ENCODE measurements at regions not wholly inside any gene's neighbourhood (a gene's known extent, or its start where the extent isn't known, plus 50 kb on each side); places are given as distances from the start of the nearest gene placed in this dataset.

DNA sequence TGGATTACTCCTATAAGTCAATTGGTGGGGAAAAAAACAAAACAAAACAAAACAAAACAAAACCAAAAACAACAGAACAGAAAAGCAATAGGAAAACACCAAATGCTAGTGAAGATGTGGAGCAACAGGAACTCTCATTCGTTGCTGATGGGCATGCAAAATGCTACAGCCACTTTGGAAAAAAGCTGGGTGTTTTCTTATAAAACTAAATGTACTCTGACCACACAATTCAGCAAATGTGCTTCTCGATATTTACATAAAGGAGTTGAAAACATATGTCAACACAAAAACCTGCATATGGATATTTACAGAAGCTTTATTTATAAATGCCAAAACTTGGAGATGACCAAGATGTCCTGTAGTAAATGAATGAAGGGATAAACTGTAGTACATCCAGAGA is 703.6 kb upstream of the FAM241A start:
- TF ChIP-seq EGR1 (IDR thresholded peaks at IDR 0.05) (no peak), RAD21 (IDR thresholded peaks at IDR 0.05; ENCODE audit: low read depth) (no peak)

DNA sequence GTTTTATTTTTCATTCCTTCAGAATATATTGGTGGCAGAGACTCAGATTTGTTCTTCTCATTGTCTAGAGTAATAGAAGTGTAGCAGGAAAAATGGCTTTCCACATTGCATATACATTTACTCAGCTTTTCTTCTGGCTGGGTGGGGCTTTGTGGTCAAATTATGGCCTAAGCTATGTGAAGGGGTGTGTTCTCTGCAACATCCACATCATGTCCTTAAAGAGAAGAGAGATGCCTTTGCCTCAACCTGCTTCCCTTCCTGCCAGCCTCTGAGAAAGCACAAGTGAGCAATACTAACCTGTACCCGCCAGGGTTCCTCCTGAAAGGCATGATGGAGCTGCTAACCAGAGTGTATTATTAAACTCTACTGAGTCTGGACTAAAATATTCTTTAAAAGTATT is 695.6 kb upstream of the FAM241A start:
- TF ChIP-seq RAD21 (IDR thresholded peaks at IDR 0.05; ENCODE audit: low read depth) (no peak), EGR1 (IDR thresholded peaks at IDR 0.05) (no peak), REST (IDR thresholded peaks at IDR 0.05; ENCODE audit: low read depth) (no peak), CEBPB (IDR thresholded peaks at IDR 0.05) (no peak), TCF12 (IDR thresholded peaks at IDR 0.05; ENCODE audit: low read depth) (no peak), TAF1 (IDR thresholded peaks at IDR 0.05; ENCODE audit: low read depth) (no peak), FOXM1 (IDR thresholded peaks at IDR 0.05; ENCODE audit: borderline replicate concordance, low read depth) (no peak), CREB1 (IDR thresholded peaks at IDR 0.05; ENCODE audit: low read depth) (no peak), USF1 (IDR thresholded peaks at IDR 0.05) (no peak), ZBTB7A (IDR thresholded peaks at IDR 0.05; ENCODE audit: low read depth) (no peak), YY1 (IDR thresholded peaks at IDR 0.05; ENCODE audit: low read depth) (no peak), NFIC (IDR thresholded peaks at IDR 0.05) (no peak), EP300 (IDR thresholded peaks at IDR 0.05; ENCODE audit: borderline replicate concordance) (no peak)
- TF ChIP-seq, protein P1, sequence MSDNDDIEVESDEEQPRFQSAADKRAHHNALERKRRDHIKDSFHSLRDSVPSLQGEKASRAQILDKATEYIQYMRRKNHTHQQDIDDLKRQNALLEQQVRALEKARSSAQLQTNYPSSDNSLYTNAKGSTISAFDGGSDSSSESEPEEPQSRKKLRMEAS (IDR thresholded peaks at IDR 0.05) = no peak

- no peak for TF ChIP-seq NFIC (IDR thresholded peaks at IDR 0.05)
- TF ChIP-seq YY1 (IDR thresholded peaks at IDR 0.05; ENCODE audit: low read depth) = no peak
- no peak for TF ChIP-seq ZBTB7A (IDR thresholded peaks at IDR 0.05; ENCODE audit: low read depth)
- no peak for TF ChIP-seq CREB1 (IDR thresholded peaks at IDR 0.05; ENCODE audit: low read depth)
- TF ChIP-seq RAD21 (IDR thresholded peaks at IDR 0.05; ENCODE audit: low read depth) = no peak
- no peak for TF ChIP-seq EP300 (IDR thresholded peaks at IDR 0.05; ENCODE audit: borderline replicate concordance)
- TF ChIP-seq FOXM1 (IDR thresholded peaks at IDR 0.05; ENCODE audit: borderline replicate concordance, low read depth) = no peak
- TF ChIP-seq EGR1 (IDR thresholded peaks at IDR 0.05) = no peak
- TF ChIP-seq TAF1 (IDR thresholded peaks at IDR 0.05; ENCODE audit: low read depth) = no peak
- TF ChIP-seq REST (IDR thresholded peaks at IDR 0.05; ENCODE audit: low read depth) = no peak
- TF ChIP-seq TCF12 (IDR thresholded peaks at IDR 0.05; ENCODE audit: low read depth) = no peak
- no peak for TF ChIP-seq CEBPB (IDR thresholded peaks at IDR 0.05)
- TF ChIP-seq, protein P1 (IDR thresholded peaks at IDR 0.05) = no peak
- no peak for TF ChIP-seq TEAD4 (IDR thresholded peaks at IDR 0.05)
- no peak for TF ChIP-seq USF1 (IDR thresholded peaks at IDR 0.05)
Observed at GRCh38 chr4:111450867-111451266, 694.4 kb upstream of the FAM241A start.

GRCh38 chr4:111453216-111453615 is 692.0 kb upstream of the FAM241A start:
- TF ChIP-seq NFIC (IDR thresholded peaks at IDR 0.05) (no peak), ZBTB7A (IDR thresholded peaks at IDR 0.05; ENCODE audit: low read depth) (no peak), FOXM1 (IDR thresholded peaks at IDR 0.05; ENCODE audit: borderline replicate concordance, low read depth) (no peak), USF1 (IDR thresholded peaks at IDR 0.05) (no peak), RAD21 (IDR thresholded peaks at IDR 0.05; ENCODE audit: low read depth) (no peak), TAF1 (IDR thresholded peaks at IDR 0.05; ENCODE audit: low read depth) (no peak), EGR1 (IDR thresholded peaks at IDR 0.05) (no peak), TEAD4 (IDR thresholded peaks at IDR 0.05) (no peak), YY1 (IDR thresholded peaks at IDR 0.05; ENCODE audit: low read depth) (no peak), TCF12 (IDR thresholded peaks at IDR 0.05; ENCODE audit: low read depth) (no peak), REST (IDR thresholded peaks at IDR 0.05; ENCODE audit: low read depth) (no peak), CREB1 (IDR thresholded peaks at IDR 0.05; ENCODE audit: low read depth) (no peak), EP300 (IDR thresholded peaks at IDR 0.05; ENCODE audit: borderline replicate concordance) (no peak)
- TF ChIP-seq, protein P1 (IDR thresholded peaks at IDR 0.05) = no peak

Data from Ishikawa (cell line).